AG08396 (cell line): ENCODE measurements at regions not wholly inside any gene's neighbourhood (a gene's known extent, or its start where the extent isn't known, plus 50 kb on each side); places are given as distances from the start of the nearest gene placed in this dataset.

Source experiments
- DNase-seq: peaks from one replicate; pipeline ENCODE4 v3.0.0; 2012; ENCODE audit warnings: low spot score, mixed read lengths

GRCh38 chr2:18651842-18652774 lies 62.7 kb upstream of the NT5C1B start:
- DNase-seq, result no peak

GRCh38 chr2:18650221-18650620 lies 60.9 kb upstream of the NT5C1B start:
- no peak for DNase-seq

GRCh38 chr2:18649502-18650135 lies 60.2 kb upstream of the NT5C1B start:
- no peak for DNase-seq

DNA sequence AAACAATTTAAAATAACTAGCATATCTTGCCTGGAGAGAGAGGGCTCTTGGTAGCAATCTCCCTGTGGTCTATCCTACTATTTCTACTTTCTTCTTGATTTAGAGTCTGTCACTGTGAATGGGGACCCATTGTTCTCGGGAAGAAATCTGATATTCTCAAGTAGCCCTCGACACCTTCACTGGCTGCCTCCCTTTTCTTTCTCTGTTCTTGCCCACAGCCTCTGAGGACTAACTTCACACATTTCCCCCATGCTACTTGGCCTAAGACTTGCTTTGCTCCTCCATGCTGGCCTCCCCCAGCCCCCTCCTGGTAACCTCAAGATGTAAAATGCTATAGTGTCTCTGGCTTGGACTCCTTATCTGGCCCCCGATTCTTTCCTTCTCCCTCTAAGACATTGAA lies 58.8 kb upstream of the NT5C1B start:
- DNase-seq, result no peak

DNA sequence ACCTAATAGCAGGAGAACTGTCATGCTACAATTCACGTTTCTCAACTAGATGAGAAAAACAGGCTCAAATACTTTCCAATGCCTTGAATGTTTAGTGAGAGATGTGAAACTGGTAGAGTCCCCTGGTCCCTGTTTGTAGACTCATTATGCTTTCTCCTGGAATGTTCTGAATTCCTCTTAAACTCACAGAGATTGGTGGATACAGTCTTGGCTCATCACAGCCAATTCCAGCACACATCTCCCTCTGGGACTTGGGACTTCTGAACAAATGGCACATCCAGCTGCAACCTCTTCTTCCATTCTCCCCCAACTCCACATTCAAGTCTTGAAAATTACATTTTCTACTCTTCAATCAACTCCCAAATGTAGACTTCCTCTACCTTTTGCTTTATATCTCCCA lies 58.4 kb upstream of the NT5C1B start:
- no peak for DNase-seq

GRCh38 chr2:18645315-18645714 lies 55.9 kb upstream of the NT5C1B start:
- DNase-seq, result no peak

GRCh38 chr2:18644115-18644462 lies 54.7 kb upstream of the NT5C1B start:
- no peak for DNase-seq

GRCh38 chr2:18643326-18644114 lies 54.2 kb upstream of the NT5C1B start:
- no peak for DNase-seq

DNA sequence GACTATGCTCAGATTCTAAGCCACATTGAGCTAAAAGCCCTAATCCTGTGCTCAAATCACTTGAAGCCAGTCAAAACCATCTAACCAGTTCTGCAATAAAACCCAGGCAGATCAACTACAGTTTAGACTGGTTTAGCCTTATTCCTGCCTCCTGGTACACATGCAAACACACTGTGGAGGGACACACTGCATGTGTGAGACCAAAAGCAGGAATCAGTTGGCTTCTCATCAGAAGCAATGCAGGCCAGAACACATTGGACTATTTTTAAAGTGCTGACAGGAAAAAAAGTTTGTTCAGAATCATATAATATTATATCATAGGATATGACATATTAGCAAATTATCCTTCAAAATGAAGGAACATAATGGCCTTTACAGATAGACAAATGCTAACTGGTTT lies 52.5 kb upstream of the NT5C1B start:
- DNase-seq, result no peak

GRCh38 chr2:18639756-18640453 lies 50.5 kb upstream of the NT5C1B start:
- no peak for DNase-seq
